PC-3 (cell line): ENCODE measurements at regions not wholly inside any gene's neighbourhood (a gene's known extent, or its start where the extent isn't known, plus 50 kb on each side); places are given as distances from the start of the nearest gene placed in this dataset.

Experiments used
- ATAC-seq: fragments of 200-7000 bp; cut with Tn5 transposase; 2 replicates; pipeline ENCODE4 v1.9.1; 2020; ENCODE audit warnings: mild to moderate bottlenecking, moderate library complexity
- BruUV-seq: library from RNA; stranded (reverse); fragments of 400-500 nt; replicated peaks from 2 replicates; lab custom pipeline; 2021; lab: Mats Ljungman, UMichigan
- CTCF ChIA-PET: fragments of 300-600 bp; sonication (Branson Sonifier 250); formaldehyde crosslinking; loops from one replicate; lab custom pipeline; 2022; ENCODE audit warnings: antibody characterized with exemption; lab: Charles Lee
- POLR2A ChIA-PET: fragments of 300-600 bp; sonication (Branson Sonifier 250); formaldehyde crosslinking; loops from one replicate; lab custom pipeline; 2022; ENCODE audit warnings: antibody characterized with exemption; ENCODE audit not compliant: unreplicated experiment; lab: Charles Lee
- DNase-seq: peaks from one replicate; pipeline ENCODE4 v3.0.0-alpha.2; 2015
- H2AFZ ChIP-seq: fragments of 300-600 bp; sonication (generic); 2 replicates; pipeline ENCODE4 v1.6.0; 2016; ENCODE audit warnings: antibody characterized with exemption, low read length
- H3F3A ChIP-seq: fragments of 300-600 bp; sonication (generic); one replicate; pipeline ENCODE4 v1.6.0; 2017; ENCODE audit warnings: antibody characterized with exemption, low read length, control low read depth, mild to moderate bottlenecking; ENCODE audit not compliant: unreplicated experiment
- H3K27ac ChIP-seq: fragments of 300-600 bp; sonication (generic); 2 replicates; pipeline ENCODE4 v1.5.1; 2016; ENCODE audit warnings: mild to moderate bottlenecking, low read length
- H3K27me3 ChIP-seq: fragments of 300-600 bp; sonication (generic); 2 replicates; pipeline ENCODE4 v1.6.1; 2016; ENCODE audit warnings: low read length, mixed read lengths
- H3K36me3 ChIP-seq: fragments of 300-600 bp; sonication (generic); 2 replicates; pipeline ENCODE4 v1.6.1; 2016; ENCODE audit warnings: low read depth, mixed run types, low read length, mixed read lengths
- H3K4me1 ChIP-seq: fragments of 300-600 bp; sonication (generic); 2 replicates; pipeline ENCODE4 v1.5.1; 2016; ENCODE audit warnings: low read length; ENCODE audit not compliant: insufficient read depth
- H3K4me2 ChIP-seq: fragments of 300-600 bp; sonication (generic); 2 replicates; pipeline ENCODE4 v1.6.0; 2016; ENCODE audit warnings: low read length
- H3K4me3 ChIP-seq: fragments of 300-600 bp; sonication (generic); 2 replicates; pipeline ENCODE4 v1.5.1; 2016; ENCODE audit warnings: mild to moderate bottlenecking, low read length, mixed read lengths
- H3K79me2 ChIP-seq: fragments of 300-600 bp; sonication (generic); 2 replicates; pipeline ENCODE4 v1.6.1; 2017; ENCODE audit warnings: low read length, mixed read lengths
- H3K9ac ChIP-seq: fragments of 300-600 bp; sonication (generic); 2 replicates; pipeline ENCODE4 v1.6.0; 2016; ENCODE audit warnings: mild to moderate bottlenecking, low read length
- H3K9me2 ChIP-seq: fragments of 300-600 bp; sonication (generic); replicated peaks from 2 replicates; pipeline ENCODE4 v1.6.1; 2016; ENCODE audit warnings: mixed run types, low read length, mixed read lengths
- H3K9me3 ChIP-seq: fragments of 300-600 bp; sonication (generic); 2 replicates; pipeline ENCODE4 v1.6.1; 2016; ENCODE audit warnings: low read length, mixed read lengths
- H4K20me1 ChIP-seq: fragments of 300-600 bp; sonication (generic); 2 replicates; pipeline ENCODE4 v1.6.1; 2016; ENCODE audit warnings: low read length, mixed read lengths
- EZH2 ChIP-seq: fragments of 300-600 bp; sonication (generic); IDR thresholded peaks from one replicate; pipeline ENCODE4 v1.6.1; 2017; ENCODE audit warnings: antibody characterized with exemption, mild to moderate bottlenecking, low read length; ENCODE audit not compliant: unreplicated experiment
- EZH2phosphoT487 ChIP-seq: fragments of 300-600 bp; sonication (generic); IDR thresholded peaks from 2 replicates; pipeline ENCODE4 v1.6.1; 2018; ENCODE audit warnings: mild to moderate bottlenecking, antibody characterized with exemption, low read length, borderline replicate concordance
- intact Hi-C: fragments of 100-400 bp; cut with micrococcal nuclease; formaldehyde crosslinking; loops from 2 replicates; pipeline ENCODE4 v1.9.0; 2023
- TF ChIP-seq, protein P1 (sequence below): fragments of 300-600 bp; sonication (generic); conservative IDR thresholded peaks from 2 replicates; pipeline ENCODE4 v1.5.1; 2017; ENCODE audit warnings: antibody characterized with exemption, low read depth, mild to moderate bottlenecking, low read length

- no peak for DNase-seq
- ChIA-PET POLR2A (no interaction called here), CTCF (no interaction called here)
- Histone ChIP-seq H3K27ac (no peak overlapping the region), H3K79me2 (no peaks in the 10 kb centered on the region), H3K4me2 (no peak overlapping the region), H3K4me3 (no peak overlapping the region), H3K36me3 (no peaks in the 10 kb centered on the region), H3K4me1 (no peaks in the 10 kb centered on the region), H4K20me1 (no peaks in the 10 kb centered on the region), H3F3A (no peaks in the 10 kb centered on the region), H3K9me2 (no peaks in the 10 kb centered on the region), H3K27me3 (peaks cover 77% of the 10 kb centered on the region), H2AFZ (no peak overlapping the region), H3K9ac (no peak overlapping the region), H3K9me3 (no peaks in the 10 kb centered on the region)
- intact Hi-C loops: no loop called here
- TF ChIP-seq EZH2phosphoT487 (no peak), EZH2 (no peak)
- TF ChIP-seq, protein P1, sequence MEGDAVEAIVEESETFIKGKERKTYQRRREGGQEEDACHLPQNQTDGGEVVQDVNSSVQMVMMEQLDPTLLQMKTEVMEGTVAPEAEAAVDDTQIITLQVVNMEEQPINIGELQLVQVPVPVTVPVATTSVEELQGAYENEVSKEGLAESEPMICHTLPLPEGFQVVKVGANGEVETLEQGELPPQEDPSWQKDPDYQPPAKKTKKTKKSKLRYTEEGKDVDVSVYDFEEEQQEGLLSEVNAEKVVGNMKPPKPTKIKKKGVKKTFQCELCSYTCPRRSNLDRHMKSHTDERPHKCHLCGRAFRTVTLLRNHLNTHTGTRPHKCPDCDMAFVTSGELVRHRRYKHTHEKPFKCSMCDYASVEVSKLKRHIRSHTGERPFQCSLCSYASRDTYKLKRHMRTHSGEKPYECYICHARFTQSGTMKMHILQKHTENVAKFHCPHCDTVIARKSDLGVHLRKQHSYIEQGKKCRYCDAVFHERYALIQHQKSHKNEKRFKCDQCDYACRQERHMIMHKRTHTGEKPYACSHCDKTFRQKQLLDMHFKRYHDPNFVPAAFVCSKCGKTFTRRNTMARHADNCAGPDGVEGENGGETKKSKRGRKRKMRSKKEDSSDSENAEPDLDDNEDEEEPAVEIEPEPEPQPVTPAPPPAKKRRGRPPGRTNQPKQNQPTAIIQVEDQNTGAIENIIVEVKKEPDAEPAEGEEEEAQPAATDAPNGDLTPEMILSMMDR: no peak
- no TSS peak for BruUV-seq
- ATAC-seq: no peak
Measured at GRCh38 chr5:4953576-4953975, 186.6 kb upstream of the ADAMTS16 start.

DNA sequence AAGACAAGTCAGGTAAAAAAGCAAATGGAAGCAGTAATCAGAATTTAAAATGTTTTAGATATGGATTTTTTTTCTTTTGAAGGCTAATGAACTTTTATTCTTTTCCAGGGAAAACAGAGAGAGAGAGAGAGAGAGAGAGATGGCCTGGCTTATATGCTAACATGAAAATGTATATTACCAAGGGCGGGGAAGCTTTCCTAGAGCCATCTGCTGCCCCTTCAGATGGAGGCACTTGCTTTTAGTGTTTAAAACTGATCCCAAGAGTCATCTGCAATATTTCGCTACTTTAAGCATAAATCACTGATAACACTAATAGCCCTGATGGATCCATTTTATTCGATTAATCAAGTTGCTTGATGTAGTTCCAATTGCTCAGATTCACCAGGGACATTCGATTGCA lies 186.1 kb upstream of the ADAMTS16 start:
- H2AFZ ChIP-seq: no peak overlapping the region
- intact Hi-C loops: no loop called here
- TF ChIP-seq, protein P1: no peak
- TF ChIP-seq EZH2 (no peak), EZH2phosphoT487 (no peak)
- ATAC-seq (no peak), DNase-seq (no peak)
- no peak overlapping the region for H3K4me3 ChIP-seq
- H3K9me2 ChIP-seq: no peaks in the 10 kb centered on the region
- H3K36me3 ChIP-seq: no peaks in the 10 kb centered on the region
- POLR2A ChIA-PET: no interaction called here
- no peak overlapping the region for H3K4me2 ChIP-seq
- no peak overlapping the region for H3K27ac ChIP-seq
- H3K9ac ChIP-seq: no peak overlapping the region
- no TSS peak for BruUV-seq
- H3F3A ChIP-seq: no peaks in the 10 kb centered on the region
- H3K4me1 ChIP-seq: no peaks in the 10 kb centered on the region
- CTCF ChIA-PET: no interaction called here
- peaks cover 77% of the 10 kb centered on the region for H3K27me3 ChIP-seq
- H3K79me2 ChIP-seq: no peaks in the 10 kb centered on the region
- H4K20me1 ChIP-seq: no peaks in the 10 kb centered on the region
- no peaks in the 10 kb centered on the region for H3K9me3 ChIP-seq

DNA sequence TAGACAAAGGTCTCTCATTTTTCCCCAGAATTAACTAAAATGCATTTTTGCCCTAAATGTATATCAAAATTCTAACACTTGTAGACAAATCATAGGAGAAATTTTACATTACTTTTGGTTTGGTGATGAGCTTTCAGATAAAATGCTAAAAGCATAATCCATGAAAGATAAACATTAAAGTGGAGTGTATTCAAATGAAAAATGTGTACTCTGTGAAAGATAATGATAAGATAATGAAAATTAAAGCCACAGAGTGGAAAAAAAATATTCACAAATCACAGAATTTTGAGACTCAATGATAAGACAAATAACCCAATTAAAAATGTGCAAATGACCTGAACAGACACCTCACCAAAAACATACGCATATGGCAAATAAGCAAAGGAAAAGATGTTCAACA lies 176.9 kb upstream of the ADAMTS16 start:
- Histone ChIP-seq H3K4me1 (no peaks in the 10 kb centered on the region), H3F3A (no peaks in the 10 kb centered on the region), H4K20me1 (no peaks in the 10 kb centered on the region), H3K9me3 (no peaks in the 10 kb centered on the region), H3K79me2 (no peaks in the 10 kb centered on the region), H2AFZ (no peak overlapping the region), H3K9ac (no peak overlapping the region), H3K27ac (no peak overlapping the region), H3K36me3 (no peaks in the 10 kb centered on the region), H3K4me3 (no peak overlapping the region), H3K4me2 (no peak overlapping the region), H3K9me2 (no peaks in the 10 kb centered on the region), H3K27me3 (peaks cover 32% of the 10 kb centered on the region)
- no TSS peak for BruUV-seq
- ChIA-PET CTCF (no interaction called here), POLR2A (no interaction called here)
- no peak for TF ChIP-seq EZH2
- TF ChIP-seq, protein P1: no peak
- no peak for TF ChIP-seq EZH2phosphoT487
- intact Hi-C loops: no loop called here
- DNase-seq (no peak), ATAC-seq (no peak)
